ENCODE measurements at regions not wholly inside any gene's neighbourhood (a gene's known extent, or its start where the extent isn't known, plus 50 kb on each side); places are given as distances from the start of the nearest gene placed in this dataset.

GRCh38 chr3:163572856-163573255, 1505.4 kb downstream of the SI start:
- Histone ChIP-seq H3K27ac (ENCODE audit: low read length, poor library complexity, severe bottlenecking) (no peak overlapping the region), H3K27me3 (ENCODE audit: control insufficient read depth in 1 of 2, insufficient read depth in 1 of 2, low read length in 2 of 2) (no peaks in the 10 kb centered on the region), H3K4me3 (ENCODE audit: insufficient read depth in 1 of 2, low read depth in 1 of 2, low read length in 2 of 2) (no peak overlapping the region), H3K18ac (ENCODE audit: low read depth in 1 of 2, low read length in 2 of 2) (no peak overlapping the region), H2AFZ (ENCODE audit: low read depth, low read length) (no peak overlapping the region), H3K9me3 (ENCODE audit: control insufficient read depth, low read length) (peaks cover 5% of the 10 kb centered on the region), H3K9ac (ENCODE audit: low read length) (no peak overlapping the region), H4K8ac (ENCODE audit: low read length) (no peak overlapping the region), H3K36me3 (ENCODE audit: control insufficient read depth in 1 of 2, insufficient read depth in 2 of 2, low read depth in 1 of 2, low read length in 2 of 2) (no peaks in the 10 kb centered on the region), H3K4me2 (ENCODE audit: low read length, poor library complexity, severe bottlenecking) (no peak overlapping the region), H4K91ac (ENCODE audit: low read length) (no peak overlapping the region), H2BK15ac (ENCODE audit: low read depth, poor library complexity, severe bottlenecking) (no peak overlapping the region), H2BK12ac (ENCODE audit: low read length in 2 of 2) (no peak overlapping the region), H2BK120ac (ENCODE audit: low read depth, low read length) (no peak overlapping the region), H3K23ac (ENCODE audit: low read length in 2 of 2) (no peak overlapping the region), H3K4me1 (ENCODE audit: control insufficient read depth, insufficient read depth, low read depth, low read length) (no peaks in the 10 kb centered on the region), H3K4ac (ENCODE audit: low read depth in 1 of 2, low read length in 2 of 2) (no peak overlapping the region), H3K14ac (ENCODE audit: low read length in 2 of 2) (no peak overlapping the region), H3K79me1 (replicated peaks; ENCODE audit: low read length, poor library complexity, severe bottlenecking) (no peaks in the 10 kb centered on the region), H2AK5ac (ENCODE audit: low read length, severe bottlenecking) (no peak overlapping the region), H2BK5ac (ENCODE audit: low read depth, low read length, poor library complexity, severe bottlenecking) (no peak overlapping the region)
- 71% methylated on average over 1 of the region's 1 CpG for WGBS
- DNase-seq: no peak

DNA sequence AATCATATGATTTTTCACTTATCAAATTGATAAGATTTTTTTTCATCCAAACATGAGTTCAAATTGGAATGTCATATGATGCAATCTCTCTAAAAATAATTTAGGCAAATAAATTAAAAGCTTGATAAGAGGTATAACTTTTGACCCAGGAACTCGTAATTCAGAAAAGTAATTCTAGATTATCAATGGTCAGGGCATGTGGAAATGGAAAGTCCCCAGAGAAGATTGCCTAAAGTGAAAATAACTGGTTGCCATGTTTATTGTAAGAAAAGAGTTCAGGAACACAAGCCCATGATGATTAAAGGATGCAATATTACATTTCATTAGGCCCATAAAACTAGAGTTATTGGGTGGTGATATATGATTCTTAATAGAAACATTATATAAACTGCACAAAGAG, 1514.8 kb downstream of the SI start:
- H2AK5ac ChIP-seq (ENCODE audit: low read length, severe bottlenecking): no peak overlapping the region
- no peak overlapping the region for H3K9ac ChIP-seq (ENCODE audit: low read length)
- no peak overlapping the region for H3K14ac ChIP-seq (ENCODE audit: low read length in 2 of 2)
- no peak overlapping the region for H3K4ac ChIP-seq (ENCODE audit: low read depth in 1 of 2, low read length in 2 of 2)
- H3K79me1 ChIP-seq (replicated peaks; ENCODE audit: low read length, poor library complexity, severe bottlenecking): no peaks in the 10 kb centered on the region
- no peaks in the 10 kb centered on the region for H3K9me3 ChIP-seq (ENCODE audit: control insufficient read depth, low read length)
- H3K4me1 ChIP-seq (ENCODE audit: control insufficient read depth, insufficient read depth, low read depth, low read length): no peaks in the 10 kb centered on the region
- no peak overlapping the region for H2BK12ac ChIP-seq (ENCODE audit: low read length in 2 of 2)
- no peaks in the 10 kb centered on the region for H3K36me3 ChIP-seq (ENCODE audit: control insufficient read depth in 1 of 2, insufficient read depth in 2 of 2, low read depth in 1 of 2, low read length in 2 of 2)
- H2AFZ ChIP-seq (ENCODE audit: low read depth, low read length): no peak overlapping the region
- no peak overlapping the region for H4K8ac ChIP-seq (ENCODE audit: low read length)
- no peak overlapping the region for H2BK5ac ChIP-seq (ENCODE audit: low read depth, low read length, poor library complexity, severe bottlenecking)
- H3K4me2 ChIP-seq (ENCODE audit: low read length, poor library complexity, severe bottlenecking): no peak overlapping the region
- H4K91ac ChIP-seq (ENCODE audit: low read length): no peak overlapping the region
- WGBS: 93% methylated on average over 1 of the region's 1 CpG
- no peak for DNase-seq
- H2BK15ac ChIP-seq (ENCODE audit: low read depth, poor library complexity, severe bottlenecking): no peak overlapping the region
- H3K18ac ChIP-seq (ENCODE audit: low read depth in 1 of 2, low read length in 2 of 2): no peak overlapping the region
- H3K23ac ChIP-seq (ENCODE audit: low read length in 2 of 2): no peak overlapping the region
- no peak overlapping the region for H3K27ac ChIP-seq (ENCODE audit: low read length, poor library complexity, severe bottlenecking)
- H3K4me3 ChIP-seq (ENCODE audit: insufficient read depth in 1 of 2, low read depth in 1 of 2, low read length in 2 of 2): no peak overlapping the region
- no peak overlapping the region for H2BK120ac ChIP-seq (ENCODE audit: low read depth, low read length)
- no peaks in the 10 kb centered on the region for H3K27me3 ChIP-seq (ENCODE audit: control insufficient read depth in 1 of 2, insufficient read depth in 1 of 2, low read length in 2 of 2)

- Histone ChIP-seq H3K4ac (ENCODE audit: low read depth in 1 of 2, low read length in 2 of 2) (no peak overlapping the region), H3K14ac (ENCODE audit: low read length in 2 of 2) (no peak overlapping the region), H2AFZ (ENCODE audit: low read depth, low read length) (no peak overlapping the region), H2BK120ac (ENCODE audit: low read depth, low read length) (no peak overlapping the region), H3K4me3 (ENCODE audit: insufficient read depth in 1 of 2, low read depth in 1 of 2, low read length in 2 of 2) (no peak overlapping the region), H4K91ac (ENCODE audit: low read length) (no peak overlapping the region), H3K36me3 (ENCODE audit: control insufficient read depth in 1 of 2, insufficient read depth in 2 of 2, low read depth in 1 of 2, low read length in 2 of 2) (no peaks in the 10 kb centered on the region), H2BK5ac (ENCODE audit: low read depth, low read length, poor library complexity, severe bottlenecking) (no peak overlapping the region), H3K9me3 (ENCODE audit: control insufficient read depth, low read length) (no peaks in the 10 kb centered on the region), H3K9ac (ENCODE audit: low read length) (no peak overlapping the region), H3K4me2 (ENCODE audit: low read length, poor library complexity, severe bottlenecking) (no peak overlapping the region), H3K23ac (ENCODE audit: low read length in 2 of 2) (no peak overlapping the region), H4K8ac (ENCODE audit: low read length) (no peak overlapping the region), H3K18ac (ENCODE audit: low read depth in 1 of 2, low read length in 2 of 2) (no peak overlapping the region), H2BK15ac (ENCODE audit: low read depth, poor library complexity, severe bottlenecking) (no peak overlapping the region), H2AK5ac (ENCODE audit: low read length, severe bottlenecking) (no peak overlapping the region), H3K27me3 (ENCODE audit: control insufficient read depth in 1 of 2, insufficient read depth in 1 of 2, low read length in 2 of 2) (no peaks in the 10 kb centered on the region), H2BK12ac (ENCODE audit: low read length in 2 of 2) (no peak overlapping the region), H3K4me1 (ENCODE audit: control insufficient read depth, insufficient read depth, low read depth, low read length) (no peaks in the 10 kb centered on the region), H3K27ac (ENCODE audit: low read length, poor library complexity, severe bottlenecking) (no peak overlapping the region), H3K79me1 (replicated peaks; ENCODE audit: low read length, poor library complexity, severe bottlenecking) (no peaks in the 10 kb centered on the region)
- WGBS: 81% methylated on average over 1 of the region's 2 CpGs
- no peak for DNase-seq
Measured at GRCh38 chr3:163562625-163563024, 1515.7 kb downstream of the SI start.

DNA sequence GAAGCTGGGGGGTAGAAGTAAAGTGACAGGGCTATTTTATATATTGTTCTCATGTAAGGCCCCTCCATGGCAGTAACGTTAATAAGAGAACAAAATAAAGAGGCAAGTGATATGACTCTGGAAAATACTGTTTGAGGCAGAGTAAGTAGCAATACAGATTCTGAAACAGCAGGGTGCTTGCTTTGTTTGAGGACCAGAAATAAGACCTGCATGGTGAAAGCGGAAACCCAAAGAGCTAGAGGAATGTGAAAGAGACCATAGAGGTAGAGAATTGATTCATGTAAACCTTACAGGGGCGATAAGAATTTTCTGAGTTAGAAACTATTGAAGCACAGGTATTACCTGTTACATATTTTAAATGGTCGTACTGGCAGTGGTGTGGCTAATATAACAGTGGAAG, 1517.1 kb downstream of the SI start:
- no peak overlapping the region for H2BK15ac ChIP-seq (ENCODE audit: low read depth, poor library complexity, severe bottlenecking)
- no peak overlapping the region for H2BK12ac ChIP-seq (ENCODE audit: low read length in 2 of 2)
- no peak overlapping the region for H2AFZ ChIP-seq (ENCODE audit: low read depth, low read length)
- H3K9ac ChIP-seq (ENCODE audit: low read length): no peak overlapping the region
- no peak for DNase-seq
- no peak overlapping the region for H3K14ac ChIP-seq (ENCODE audit: low read length in 2 of 2)
- H3K27me3 ChIP-seq (ENCODE audit: control insufficient read depth in 1 of 2, insufficient read depth in 1 of 2, low read length in 2 of 2): no peaks in the 10 kb centered on the region
- H2BK120ac ChIP-seq (ENCODE audit: low read depth, low read length): no peak overlapping the region
- H3K4me2 ChIP-seq (ENCODE audit: low read length, poor library complexity, severe bottlenecking): no peak overlapping the region
- H4K8ac ChIP-seq (ENCODE audit: low read length): no peak overlapping the region
- no peaks in the 10 kb centered on the region for H3K36me3 ChIP-seq (ENCODE audit: control insufficient read depth in 1 of 2, insufficient read depth in 2 of 2, low read depth in 1 of 2, low read length in 2 of 2)
- H3K4me1 ChIP-seq (ENCODE audit: control insufficient read depth, insufficient read depth, low read depth, low read length): no peaks in the 10 kb centered on the region
- H3K23ac ChIP-seq (ENCODE audit: low read length in 2 of 2): no peak overlapping the region
- H2BK5ac ChIP-seq (ENCODE audit: low read depth, low read length, poor library complexity, severe bottlenecking): no peak overlapping the region
- H3K9me3 ChIP-seq (ENCODE audit: control insufficient read depth, low read length): no peaks in the 10 kb centered on the region
- WGBS: 83% methylated on average over 4 of the region's 4 CpGs
- H3K4me3 ChIP-seq (ENCODE audit: insufficient read depth in 1 of 2, low read depth in 1 of 2, low read length in 2 of 2): no peak overlapping the region
- H4K91ac ChIP-seq (ENCODE audit: low read length): no peak overlapping the region
- no peak overlapping the region for H2AK5ac ChIP-seq (ENCODE audit: low read length, severe bottlenecking)
- no peak overlapping the region for H3K27ac ChIP-seq (ENCODE audit: low read length, poor library complexity, severe bottlenecking)
- H3K79me1 ChIP-seq (replicated peaks; ENCODE audit: low read length, poor library complexity, severe bottlenecking): no peaks in the 10 kb centered on the region
- no peak overlapping the region for H3K18ac ChIP-seq (ENCODE audit: low read depth in 1 of 2, low read length in 2 of 2)
- no peak overlapping the region for H3K4ac ChIP-seq (ENCODE audit: low read depth in 1 of 2, low read length in 2 of 2)

All from mesenchymal stem cell (in vitro differentiated cells and primary cell).